Urothelium cell line (cell line): ENCODE measurements at regions not wholly inside any gene's neighbourhood (a gene's known extent, or its start where the extent isn't known, plus 50 kb on each side); places are given as distances from the start of the nearest gene placed in this dataset.

Experiments used
- DNase-seq: peaks from one replicate; pipeline ENCODE4 v3.0.0; 2011; ENCODE audit warnings: low spot score, mixed read lengths
- FAIRE-seq: peaks from 2 replicates; lab custom pipeline; 2011; peaks lifted over from hg19 to GRCh38; lab: Jason Lieb, UNC

GRCh38 chr13:67771106-67771505 is 541.0 kb upstream of the PCDH9 start:
- DNase-seq (no peak), FAIRE-seq (no peak)

- no peak for FAIRE-seq
- DNase-seq, result no peak
Measured at GRCh38 chr13:67769987-67770341, 539.8 kb upstream of the PCDH9 start.

GRCh38 chr13:67769063-67769986 is 539.2 kb upstream of the PCDH9 start:
- DNase-seq, result no peak
- FAIRE-seq, result no peak

GRCh38 chr13:67763984-67764383 is 533.8 kb upstream of the PCDH9 start:
- DNase-seq (no peak), FAIRE-seq (no peak)

- FAIRE-seq, result no peak
- no peak for DNase-seq
Measured at GRCh38 chr13:67763384-67763783, 533.2 kb upstream of the PCDH9 start.

GRCh38 chr13:67758975-67759374 is 528.8 kb upstream of the PCDH9 start:
- no peak for FAIRE-seq
- DNase-seq, result no peak

GRCh38 chr13:67754012-67754411 is 523.9 kb upstream of the PCDH9 start:
- FAIRE-seq (no peak), DNase-seq (no peak)

- no peak for DNase-seq
- no peak for FAIRE-seq
Measured at GRCh38 chr13:67752759-67753158, 522.6 kb upstream of the PCDH9 start.

GRCh38 chr13:67742478-67742877 is 512.3 kb upstream of the PCDH9 start:
- FAIRE-seq (no peak), DNase-seq (no peak)

GRCh38 chr13:67740871-67741535 is 510.9 kb upstream of the PCDH9 start:
- no peak for FAIRE-seq
- DNase-seq, result no peak

GRCh38 chr13:67736646-67737420 is 506.7 kb upstream of the PCDH9 start:
- DNase-seq (peak; percentile 2), FAIRE-seq (no peak)

GRCh38 chr13:67735651-67736050 is 505.5 kb upstream of the PCDH9 start:
- FAIRE-seq (no peak), DNase-seq (no peak)

- no peak for DNase-seq
- FAIRE-seq, result no peak
Measured at GRCh38 chr13:67726979-67727378, 496.8 kb upstream of the PCDH9 start.

- DNase-seq (no peak), FAIRE-seq (no peak)
Measured at GRCh38 chr13:67725999-67726398, 495.9 kb upstream of the PCDH9 start.

- no peak for FAIRE-seq
Measured at GRCh38 chr13:67713571-67713970, 483.4 kb upstream of the PCDH9 start.

GRCh38 chr13:67696775-67697174 is 466.6 kb upstream of the PCDH9 start:
- no peak for DNase-seq
- no peak for FAIRE-seq

More at GRCh38 chr13:67713571-67713970, 483.4 kb upstream of the PCDH9 start:
- DNase-seq, result no peak

- FAIRE-seq (no peak), DNase-seq (no peak)
Measured at GRCh38 chr13:67664502-67664901, 434.4 kb upstream of the PCDH9 start.

GRCh38 chr13:67662997-67663396 is 432.9 kb upstream of the PCDH9 start:
- FAIRE-seq, result no peak
- DNase-seq, result no peak

GRCh38 chr13:67652887-67653286 is 422.8 kb upstream of the PCDH9 start:
- FAIRE-seq, result no peak

GRCh38 chr13:67651908-67652465 is 421.9 kb upstream of the PCDH9 start:
- FAIRE-seq (no peak), DNase-seq (no peak)

More at GRCh38 chr13:67652887-67653286, 422.8 kb upstream of the PCDH9 start:
- DNase-seq, result no peak

GRCh38 chr13:67650471-67650870 is 420.3 kb upstream of the PCDH9 start:
- no peak for DNase-seq

More at GRCh38 chr13:67650471-67650870, 420.3 kb upstream of the PCDH9 start:
- FAIRE-seq, result no peak
